HG02938 (cell line): ENCODE measurements at regions not wholly inside any gene's neighbourhood (a gene's known extent, or its start where the extent isn't known, plus 50 kb on each side); places are given as distances from the start of the nearest gene placed in this dataset.
"Not testable (repeated sequence)": the region's sequence is repeated elsewhere in the genome, so short reads cannot be mapped to it uniquely, and the experiment has no call there.

ENCODE experiments used
- ATAC-seq: cut with Tn5 transposase; IDR thresholded peaks from one replicate; pipeline ENCODE4 v1.9.1; 2021; ENCODE audit warnings: mild to moderate bottlenecking, moderate library complexity; ENCODE audit not compliant: unreplicated experiment

- no peak for ATAC-seq
These were observed 220.8 kb downstream of the NMUR2 start for GRCh38 chr5:152184266-152184665.

- no peak for ATAC-seq
These were observed 223.6 kb downstream of the NMUR2 start for GRCh38 chr5:152181461-152181860.

- ATAC-seq = no peak
These were observed 226.8 kb downstream of the NMUR2 start for GRCh38 chr5:152178350-152178699.

GRCh38 chr5:152177626-152178349, 227.3 kb downstream of the NMUR2 start:
- ATAC-seq = no peak

- ATAC-seq = no peak
These were observed 233.2 kb downstream of the NMUR2 start for GRCh38 chr5:152171888-152172287.

- no peak for ATAC-seq
These were observed 234.7 kb downstream of the NMUR2 start for GRCh38 chr5:152170350-152170749.

- no peak for ATAC-seq
These were observed 240.2 kb upstream of the GLRA1 start for GRCh38 chr5:152164860-152165259.

- not testable (repeated sequence) for ATAC-seq
These were observed 235.2 kb upstream of the GLRA1 start for GRCh38 chr5:152159894-152160293.

- ATAC-seq = not testable (repeated sequence)
These were observed 229.8 kb upstream of the GLRA1 start for GRCh38 chr5:152154452-152154851.

- ATAC-seq = no peak
These were observed 227.3 kb upstream of the GLRA1 start for GRCh38 chr5:152151940-152152339.

GRCh38 chr5:152151113-152151512, 226.5 kb upstream of the GLRA1 start:
- ATAC-seq = no peak

- ATAC-seq = no peak
These were observed 222.6 kb upstream of the GLRA1 start for GRCh38 chr5:152147286-152147685.

- no peak for ATAC-seq
These were observed 221.9 kb upstream of the GLRA1 start for GRCh38 chr5:152146566-152146965.

- ATAC-seq = no peak
These were observed 219.9 kb upstream of the GLRA1 start for GRCh38 chr5:152144556-152144955.

GRCh38 chr5:152144030-152144429, 219.4 kb upstream of the GLRA1 start:
- no peak for ATAC-seq

- peak; percentile 80 for ATAC-seq
These were observed 218.3 kb upstream of the GLRA1 start for GRCh38 chr5:152142840-152143469.

GRCh38 chr5:152140347-152140746, 215.7 kb upstream of the GLRA1 start:
- no peak for ATAC-seq

- no peak for ATAC-seq
These were observed 212.4 kb upstream of the GLRA1 start for GRCh38 chr5:152137063-152137462.

- no peak for ATAC-seq
These were observed 211.7 kb upstream of the GLRA1 start for GRCh38 chr5:152136321-152136720.

GRCh38 chr5:152135827-152136226, 211.2 kb upstream of the GLRA1 start:
- ATAC-seq = no peak

- ATAC-seq = no peak
These were observed 201.1 kb upstream of the GLRA1 start for GRCh38 chr5:152125661-152126205.

GRCh38 chr5:152124409-152125041, 199.9 kb upstream of the GLRA1 start:
- no peak for ATAC-seq
